Hematopoietic multipotent progenitor cell treated with erythropoietin and hydrocortisone succinate and interleukin-3 and kit ligand, for 15 days (in vitro differentiated cells): ENCODE measurements at regions not wholly inside any gene's neighbourhood (a gene's known extent, or its start where the extent isn't known, plus 50 kb on each side); places are given as distances from the start of the nearest gene placed in this dataset.
"Not testable (repeated sequence)": the region's sequence is repeated elsewhere in the genome, so short reads cannot be mapped to it uniquely, and the experiment has no call there.

Experiments used
- DNase-seq: peaks from one replicate; pipeline ENCODE4 v3.0.0-alpha.2; 2015; ENCODE audit warnings: low spot score

GRCh38 chr16:88303890-88304819, 78.6 kb upstream of the ZNF469 start:
- no peak for DNase-seq

- no peak for DNase-seq
Measured at GRCh38 chr16:88305176-88305575, 77.6 kb upstream of the ZNF469 start.

GRCh38 chr16:88306411-88306810, 76.3 kb upstream of the ZNF469 start:
- DNase-seq, result no peak

GRCh38 chr16:88306860-88307545, 75.8 kb upstream of the ZNF469 start:
- no peak for DNase-seq

- DNase-seq, result no peak
Measured at GRCh38 chr16:88308441-88309173, 74.2 kb upstream of the ZNF469 start.

GRCh38 chr16:88309174-88309907, 73.4 kb upstream of the ZNF469 start:
- no peak for DNase-seq

- no peak for DNase-seq
Measured at GRCh38 chr16:88309908-88310265, 72.9 kb upstream of the ZNF469 start.

- DNase-seq, result no peak
Measured at GRCh38 chr16:88310796-88311605, 71.8 kb upstream of the ZNF469 start.

GRCh38 chr16:88311860-88312259, 70.9 kb upstream of the ZNF469 start:
- not testable (repeated sequence) for DNase-seq

GRCh38 chr16:88312732-88313131, 70.0 kb upstream of the ZNF469 start:
- no peak for DNase-seq

- no peak for DNase-seq
Measured at GRCh38 chr16:88314991-88315542, 67.7 kb upstream of the ZNF469 start.

- no peak for DNase-seq
Measured at GRCh38 chr16:88315543-88316105, 67.1 kb upstream of the ZNF469 start.

- DNase-seq, result no peak
Measured at GRCh38 chr16:88316151-88316550, 66.6 kb upstream of the ZNF469 start.

- no peak for DNase-seq
Measured at GRCh38 chr16:88316941-88317612, 65.7 kb upstream of the ZNF469 start.

- DNase-seq, result no peak
Measured at GRCh38 chr16:88317613-88317965, 65.2 kb upstream of the ZNF469 start.

GRCh38 chr16:88318051-88318450, 64.7 kb upstream of the ZNF469 start:
- DNase-seq, result no peak

GRCh38 chr16:88318521-88318920, 64.2 kb upstream of the ZNF469 start:
- no peak for DNase-seq

- no peak for DNase-seq
Measured at GRCh38 chr16:88319116-88319965, 63.4 kb upstream of the ZNF469 start.
